GM21515 (cell line): ENCODE measurements at regions not wholly inside any gene's neighbourhood (a gene's known extent, or its start where the extent isn't known, plus 50 kb on each side); places are given as distances from the start of the nearest gene placed in this dataset.
"Not testable (repeated sequence)": the region's sequence is repeated elsewhere in the genome, so short reads cannot be mapped to it uniquely, and the experiment has no call there.

Experiments
- ATAC-seq: cut with Tn5 transposase; IDR thresholded peaks from one replicate; pipeline ENCODE4 v1.9.1; 2021; ENCODE audit not compliant: unreplicated experiment

DNA sequence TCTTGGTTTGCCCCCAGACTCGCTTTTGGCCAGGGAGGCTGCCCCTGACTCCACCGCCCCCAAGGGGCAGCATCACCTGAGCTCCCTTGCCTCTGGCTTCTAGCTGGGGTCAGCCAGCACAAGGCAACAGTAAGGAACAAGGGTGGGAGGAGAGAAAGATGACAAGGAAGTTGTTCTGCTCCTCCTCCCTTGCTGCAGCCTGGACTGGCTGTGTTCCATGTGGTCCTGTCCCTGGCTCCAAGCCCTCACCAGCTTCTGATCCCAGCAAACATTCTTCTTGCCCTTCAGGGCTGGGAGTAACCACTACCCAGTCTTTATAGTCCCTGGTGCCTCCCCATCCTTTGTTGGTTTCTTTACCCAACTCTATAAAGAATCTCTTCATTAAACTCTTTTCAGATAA is 100.3 kb upstream of the SPIN1 start:
- ATAC-seq, result no peak

DNA sequence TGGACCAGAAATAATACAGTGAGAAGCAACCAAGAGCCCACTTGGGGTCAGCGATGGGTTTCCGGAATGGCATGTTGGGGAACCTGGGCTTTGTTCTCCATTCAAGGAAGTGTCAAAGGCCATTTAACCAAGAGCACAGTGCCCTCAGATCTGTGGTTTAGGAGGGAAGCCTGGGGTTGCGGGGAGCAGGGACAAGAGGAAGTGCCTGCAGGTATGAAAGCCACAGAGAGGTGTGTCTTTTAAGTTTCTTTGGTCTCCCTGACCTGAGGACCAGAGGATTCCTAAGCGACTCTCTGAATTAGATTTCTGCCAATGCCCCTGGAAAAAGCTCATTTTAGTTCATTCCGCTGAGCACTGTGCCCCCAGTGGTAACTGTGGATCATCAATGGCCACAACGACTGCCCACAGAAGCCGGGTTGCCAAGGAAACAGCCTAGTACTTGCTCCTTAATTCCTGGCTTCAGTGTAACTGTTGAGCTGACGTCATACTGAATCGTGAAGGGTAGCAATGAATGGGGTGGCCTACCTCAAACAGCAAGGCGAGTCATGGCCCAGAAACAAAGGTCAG is 107.3 kb upstream of the SPIN1 start:
- no peak for ATAC-seq

DNA sequence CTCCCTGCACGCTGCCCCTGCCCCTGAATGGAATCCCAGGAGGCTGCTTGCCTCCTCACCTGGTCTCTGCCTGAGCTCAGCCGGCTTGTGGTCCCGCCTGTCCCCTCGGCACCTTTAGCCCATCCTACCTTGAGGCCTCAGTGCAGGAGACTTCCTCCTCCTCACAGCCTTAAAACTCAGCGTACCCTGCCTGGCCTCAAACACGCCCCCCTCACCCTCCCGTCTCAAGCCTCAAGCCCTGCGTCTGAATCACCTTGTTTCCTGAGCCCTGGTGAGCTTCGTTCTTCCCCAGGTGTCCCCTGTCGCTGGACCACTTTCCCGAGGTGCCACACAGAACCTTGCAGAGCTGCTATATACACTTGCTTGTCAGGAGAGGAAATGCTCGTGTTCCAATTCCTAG is 110.2 kb upstream of the SPIN1 start:
- no peak for ATAC-seq

DNA sequence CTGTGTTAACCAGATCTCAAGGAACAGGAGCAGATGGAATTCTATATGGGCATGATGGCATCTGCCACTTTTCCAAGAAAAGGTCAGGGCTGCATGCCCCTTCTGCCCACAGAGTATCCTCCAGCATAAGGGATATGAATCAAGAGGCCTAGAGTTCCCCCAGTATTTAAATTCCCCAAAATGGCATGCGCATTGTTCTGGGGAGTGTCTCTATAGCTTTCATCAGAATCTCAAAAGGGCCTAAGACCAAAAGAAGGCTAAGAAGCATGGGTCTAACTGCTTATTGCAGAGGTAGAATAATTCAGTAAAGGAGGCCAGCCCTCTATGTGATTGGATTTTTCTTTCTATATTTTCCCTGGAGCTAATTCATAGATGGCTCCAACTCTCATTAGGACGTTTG is 114.2 kb upstream of the SPIN1 start:
- no peak for ATAC-seq

DNA sequence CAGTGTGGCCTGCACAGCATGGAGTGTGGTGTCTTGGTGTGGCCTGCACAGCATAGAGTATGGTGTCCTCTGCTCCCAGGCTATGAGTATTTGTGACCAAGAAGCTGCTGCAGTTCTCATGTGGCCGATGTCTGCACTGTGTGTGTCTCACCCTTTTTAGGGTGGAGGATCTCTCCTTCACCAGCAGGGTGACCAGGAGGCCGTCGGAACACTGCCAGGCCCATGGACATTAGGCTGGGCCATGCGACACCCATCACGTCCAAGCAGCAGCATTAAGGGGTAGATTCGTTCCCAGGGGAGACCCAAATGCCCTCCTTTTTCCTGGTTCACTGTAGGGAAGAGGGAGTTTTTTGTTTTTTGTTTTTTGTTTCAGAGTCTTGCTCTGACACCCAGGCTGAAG is 115.3 kb upstream of the SPIN1 start:
- ATAC-seq, result no peak

DNA sequence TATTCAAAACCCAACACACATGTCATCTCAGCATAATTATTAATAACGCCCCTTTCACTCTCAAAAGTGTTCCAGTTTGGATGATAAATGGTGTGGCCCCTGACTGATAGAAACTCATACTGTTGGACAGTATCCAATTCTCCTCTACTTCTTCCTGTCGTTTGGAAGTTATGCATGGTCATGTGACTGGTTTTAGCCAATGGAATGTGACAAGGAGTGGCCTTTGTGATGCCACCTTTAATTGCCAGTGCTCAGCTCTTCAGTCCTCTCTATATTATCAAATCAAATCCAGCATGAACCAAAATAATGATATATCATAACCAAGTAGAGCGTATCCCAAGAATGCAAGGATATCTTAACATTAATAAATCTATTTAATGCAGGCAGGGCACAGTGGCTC is 117.8 kb upstream of the SPIN1 start:
- no peak for ATAC-seq

DNA sequence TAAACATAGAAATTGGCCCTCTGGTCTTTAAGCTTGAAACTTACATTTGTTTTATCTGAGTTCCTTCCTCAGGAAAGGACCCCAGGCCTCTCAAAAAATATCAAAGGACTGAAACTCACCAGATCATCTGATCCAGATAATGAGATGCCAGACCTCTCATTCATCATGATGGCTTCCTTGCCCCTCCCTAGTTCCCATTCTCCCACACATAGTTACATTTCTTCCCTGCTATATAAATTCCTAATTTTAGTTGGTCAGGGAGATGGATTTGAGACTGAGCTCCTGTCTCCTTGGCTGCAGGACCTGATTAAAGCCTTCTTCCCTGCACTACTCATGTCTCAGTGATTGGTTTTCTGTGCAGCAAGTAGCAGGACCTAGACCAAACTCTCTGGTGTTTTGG is 119.4 kb upstream of the SPIN1 start:
- ATAC-seq, result no peak

DNA sequence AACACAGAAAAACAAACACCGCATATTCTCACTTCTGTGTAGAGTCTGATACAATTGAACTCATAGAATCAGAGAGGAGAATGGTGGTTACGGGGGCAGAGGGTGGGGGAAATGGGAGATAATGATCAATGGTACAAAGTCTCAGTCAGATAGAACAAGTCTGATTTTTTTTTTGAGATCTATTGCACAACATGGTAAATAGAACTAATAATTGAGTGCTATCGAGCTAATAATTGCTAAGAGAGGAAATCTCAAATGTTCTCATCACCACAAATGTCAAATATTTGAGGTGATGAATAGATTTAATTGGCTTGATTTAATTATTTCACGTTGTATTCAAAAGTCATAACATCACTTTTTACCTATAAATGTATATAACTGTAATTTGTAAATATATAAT is 121.0 kb upstream of the SPIN1 start:
- no peak for ATAC-seq

DNA sequence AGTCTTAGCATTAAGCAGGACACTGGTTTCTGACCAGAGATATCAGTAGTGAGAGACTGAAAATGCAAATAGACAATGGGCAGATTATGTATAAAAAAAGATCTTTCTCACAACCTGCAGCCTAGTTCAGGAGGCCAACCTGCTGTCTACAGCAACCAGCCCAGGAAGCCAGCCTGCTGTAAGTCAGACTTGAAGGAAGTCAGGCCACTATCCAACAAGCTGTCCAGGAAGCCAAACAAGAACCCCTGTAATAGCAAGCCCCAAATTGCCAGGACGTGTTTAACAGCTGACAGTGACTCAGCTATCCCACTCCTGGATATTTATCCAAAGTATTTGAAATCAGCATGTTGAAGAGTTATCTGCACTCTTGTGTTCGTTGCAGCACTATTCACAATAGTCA is 121.8 kb upstream of the SPIN1 start:
- ATAC-seq, result no peak

DNA sequence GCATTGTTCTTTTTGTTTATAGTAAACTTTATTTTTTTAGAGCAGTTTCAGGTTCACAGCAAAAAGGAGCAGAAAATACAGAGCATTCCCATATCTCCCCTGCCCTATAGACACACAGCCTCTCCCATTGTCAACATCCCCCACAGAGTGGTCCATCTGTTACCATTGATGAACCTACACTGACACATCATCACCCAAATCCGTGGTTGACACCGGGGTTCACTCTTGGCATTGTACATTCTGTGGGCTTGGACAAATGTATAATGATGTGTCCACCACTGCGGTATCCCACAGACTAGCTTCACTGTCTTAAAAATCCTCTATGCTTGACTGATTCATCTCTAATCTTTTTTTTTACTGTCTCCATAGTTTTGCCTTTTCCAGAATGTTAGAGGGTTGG is 120.7 kb upstream of the SPATA31C2 start:
- no peak for ATAC-seq

DNA sequence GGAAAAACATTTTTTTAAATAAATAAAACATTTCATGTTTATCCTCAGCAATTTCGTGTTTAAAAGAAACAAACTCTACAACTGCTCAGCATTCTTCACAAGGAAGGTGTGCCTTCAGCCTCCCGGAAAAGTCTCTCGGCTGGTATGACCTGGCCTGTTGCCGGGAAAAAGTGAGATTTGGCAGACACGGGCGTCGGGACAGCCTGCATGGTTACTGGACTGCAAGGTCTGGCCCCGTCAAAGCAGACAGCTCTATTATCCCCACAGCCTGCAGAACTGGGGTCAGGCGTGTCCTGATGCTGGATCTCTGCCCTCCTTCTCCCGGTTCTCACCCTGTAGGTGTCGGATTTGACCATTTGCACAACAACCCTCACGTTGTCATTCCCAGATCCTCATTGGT is 120.3 kb upstream of the SPATA31C2 start:
- no peak for ATAC-seq

DNA sequence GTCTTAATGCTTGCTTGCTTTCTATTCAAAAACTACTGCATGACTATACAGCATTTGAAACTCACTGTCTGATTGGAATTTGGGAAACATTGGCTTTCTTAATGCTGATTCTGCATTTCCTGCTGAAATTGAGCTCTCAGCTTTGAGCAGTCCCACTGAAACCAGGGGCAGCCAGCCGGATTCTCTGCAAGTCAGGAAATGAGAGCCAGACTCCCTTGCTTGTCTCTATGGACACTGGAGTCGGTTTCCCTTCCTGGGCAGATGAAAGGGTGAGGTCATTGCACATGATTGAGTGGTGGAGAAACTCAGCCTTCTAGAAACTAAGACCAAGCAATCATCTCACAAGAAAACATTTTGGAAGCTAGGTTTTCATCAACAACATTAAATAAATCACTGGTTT is 119.7 kb upstream of the SPATA31C2 start:
- ATAC-seq, result no peak

DNA sequence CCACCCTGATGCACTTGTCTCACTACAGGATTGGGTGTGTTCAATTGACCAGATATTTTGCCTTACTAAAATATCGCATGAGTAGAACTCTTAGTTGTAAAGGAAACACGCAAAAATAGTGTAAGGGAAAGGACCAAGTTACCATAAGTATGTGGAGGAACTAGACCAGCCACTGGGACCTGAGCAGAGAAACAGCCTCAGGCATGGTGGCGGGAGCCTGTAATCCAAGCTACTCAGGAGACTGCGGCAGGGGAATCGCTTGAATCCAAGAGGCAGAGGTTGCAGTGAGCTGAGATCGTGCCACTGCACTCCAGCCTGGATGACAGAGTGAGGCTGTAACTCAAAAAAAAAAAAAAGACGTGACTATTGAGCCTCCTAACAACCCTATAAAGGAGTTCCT is 117.9 kb upstream of the SPATA31C2 start:
- ATAC-seq, result no peak

DNA sequence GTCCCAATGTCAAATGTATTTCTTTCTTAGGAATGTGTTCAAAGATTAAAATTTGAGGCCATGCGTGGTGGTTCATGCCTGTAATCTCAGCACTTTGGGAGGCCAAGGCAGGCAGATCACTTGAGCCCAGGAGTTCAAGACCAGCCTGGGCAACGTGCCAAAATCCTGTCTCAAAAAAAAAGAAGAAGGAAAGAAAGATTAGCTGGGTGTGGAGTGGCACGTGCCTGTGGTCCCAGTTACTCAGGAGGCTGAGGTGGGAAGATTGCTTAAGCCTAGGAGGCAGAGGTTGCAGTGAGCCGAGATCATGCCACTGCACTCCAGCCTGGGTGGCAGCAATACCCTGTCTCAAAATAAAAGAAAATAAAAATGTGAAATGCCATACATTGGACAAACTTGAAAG is 117.5 kb upstream of the SPATA31C2 start:
- not testable (repeated sequence) for ATAC-seq

DNA sequence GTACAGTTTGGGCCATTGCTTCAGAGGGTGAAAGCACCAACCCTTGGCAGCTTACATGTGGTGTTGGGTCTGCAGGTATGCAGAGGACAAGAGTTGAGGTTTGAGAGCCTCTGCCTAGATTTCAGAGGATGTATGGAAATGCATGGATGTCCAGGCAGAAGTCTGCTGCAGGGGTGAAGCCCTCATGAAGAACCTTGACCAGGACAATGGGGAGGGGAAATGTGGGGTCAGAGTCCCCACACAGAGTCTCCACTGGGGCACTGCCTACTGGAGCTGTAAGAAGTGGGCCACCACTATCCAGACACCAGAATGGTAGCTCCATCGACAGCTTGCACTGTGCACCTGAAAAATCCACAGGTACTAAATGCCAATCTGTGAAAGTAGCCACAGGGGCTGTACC is 113.6 kb upstream of the SPATA31C2 start:
- no peak for ATAC-seq

DNA sequence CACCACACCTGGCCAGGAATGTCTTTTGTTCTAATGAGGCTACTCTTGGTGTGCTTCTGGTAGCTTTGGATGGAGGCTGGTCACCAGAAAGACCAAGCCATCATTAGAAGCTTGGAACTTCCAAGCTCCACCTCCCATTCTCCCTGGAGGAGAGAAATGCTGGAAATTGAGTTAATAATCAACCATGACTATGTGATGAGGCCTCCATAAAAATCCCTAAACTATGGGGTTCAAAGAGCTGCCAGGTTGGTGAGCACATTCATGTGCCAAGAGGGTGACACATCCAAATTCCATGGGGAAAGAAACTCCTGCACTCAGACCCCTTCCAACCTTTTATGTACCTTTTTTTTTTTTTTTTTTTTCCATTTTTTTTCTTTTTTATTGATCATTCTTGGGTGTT is 105.5 kb upstream of the SPATA31C2 start:
- ATAC-seq, result no peak

DNA sequence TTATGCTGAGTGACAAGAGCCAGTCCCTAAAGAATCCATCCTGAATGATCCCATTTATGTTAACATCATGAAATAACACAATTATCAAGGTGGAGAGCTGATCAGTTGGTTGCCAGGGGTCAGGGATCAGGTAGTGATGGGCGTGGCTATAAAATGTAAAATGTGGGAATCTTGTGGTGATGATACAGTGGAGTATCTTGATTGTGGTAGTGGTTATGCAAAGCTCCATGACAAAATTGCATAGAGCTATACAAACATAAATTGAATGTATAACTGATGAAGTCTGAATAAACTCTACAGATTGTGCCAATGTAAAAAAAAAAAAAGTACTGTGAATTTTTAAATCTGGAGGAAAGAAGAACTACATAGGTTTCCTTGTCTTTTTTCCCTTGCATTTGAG is 104.6 kb upstream of the SPATA31C2 start:
- no peak for ATAC-seq

DNA sequence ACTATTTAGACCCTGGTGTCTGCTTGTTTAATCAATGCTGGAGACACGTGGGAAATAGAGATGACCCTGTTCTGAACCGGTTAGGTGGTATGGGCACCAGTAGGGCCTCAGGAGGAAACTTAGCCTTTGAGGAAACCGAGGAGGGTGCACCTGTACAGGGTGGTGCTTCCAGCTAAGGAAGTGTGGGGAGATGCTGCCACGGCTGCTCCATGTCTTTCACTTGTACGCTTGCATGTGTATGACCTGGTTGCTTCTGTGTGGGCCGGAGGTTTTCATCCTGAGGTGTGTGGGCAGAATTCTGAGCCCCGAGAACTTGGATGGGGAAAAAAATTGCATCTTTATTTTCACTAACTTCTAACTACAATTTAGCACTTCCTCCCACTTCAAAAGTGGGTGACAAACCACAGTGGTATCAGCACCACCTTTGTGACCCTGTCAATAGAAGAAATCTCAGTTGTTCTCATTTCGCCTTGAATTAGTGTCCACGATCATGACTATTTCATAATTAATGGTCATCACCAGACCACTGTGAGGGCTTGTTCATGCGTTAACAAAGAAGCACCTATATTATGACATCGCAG is 99.8 kb upstream of the SPATA31C2 start:
- ATAC-seq, result no peak

DNA sequence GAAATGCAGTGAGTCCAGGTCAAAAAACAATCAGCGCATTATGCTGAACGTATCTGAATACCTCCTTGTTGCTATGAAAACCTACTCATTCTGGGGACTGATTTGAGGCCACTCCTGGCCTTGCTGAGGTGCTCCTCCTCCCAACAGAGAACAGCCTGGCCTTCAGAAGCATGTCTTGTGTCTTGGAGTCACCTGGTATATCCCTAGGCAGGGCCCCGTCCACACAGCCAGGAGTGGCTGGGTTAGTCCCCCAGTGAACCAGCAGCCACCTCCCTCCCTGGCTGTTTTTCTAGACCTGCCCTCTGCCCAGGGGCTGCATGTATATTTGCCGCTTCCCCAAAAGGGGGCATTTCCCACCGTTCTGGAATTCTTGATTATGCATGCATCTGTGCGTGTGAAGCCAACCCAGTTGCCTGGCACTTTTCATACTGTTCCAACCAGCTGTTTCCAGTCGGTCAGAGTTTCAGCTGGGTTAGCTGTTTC is 99.2 kb upstream of the SPATA31C2 start:
- no peak for ATAC-seq

DNA sequence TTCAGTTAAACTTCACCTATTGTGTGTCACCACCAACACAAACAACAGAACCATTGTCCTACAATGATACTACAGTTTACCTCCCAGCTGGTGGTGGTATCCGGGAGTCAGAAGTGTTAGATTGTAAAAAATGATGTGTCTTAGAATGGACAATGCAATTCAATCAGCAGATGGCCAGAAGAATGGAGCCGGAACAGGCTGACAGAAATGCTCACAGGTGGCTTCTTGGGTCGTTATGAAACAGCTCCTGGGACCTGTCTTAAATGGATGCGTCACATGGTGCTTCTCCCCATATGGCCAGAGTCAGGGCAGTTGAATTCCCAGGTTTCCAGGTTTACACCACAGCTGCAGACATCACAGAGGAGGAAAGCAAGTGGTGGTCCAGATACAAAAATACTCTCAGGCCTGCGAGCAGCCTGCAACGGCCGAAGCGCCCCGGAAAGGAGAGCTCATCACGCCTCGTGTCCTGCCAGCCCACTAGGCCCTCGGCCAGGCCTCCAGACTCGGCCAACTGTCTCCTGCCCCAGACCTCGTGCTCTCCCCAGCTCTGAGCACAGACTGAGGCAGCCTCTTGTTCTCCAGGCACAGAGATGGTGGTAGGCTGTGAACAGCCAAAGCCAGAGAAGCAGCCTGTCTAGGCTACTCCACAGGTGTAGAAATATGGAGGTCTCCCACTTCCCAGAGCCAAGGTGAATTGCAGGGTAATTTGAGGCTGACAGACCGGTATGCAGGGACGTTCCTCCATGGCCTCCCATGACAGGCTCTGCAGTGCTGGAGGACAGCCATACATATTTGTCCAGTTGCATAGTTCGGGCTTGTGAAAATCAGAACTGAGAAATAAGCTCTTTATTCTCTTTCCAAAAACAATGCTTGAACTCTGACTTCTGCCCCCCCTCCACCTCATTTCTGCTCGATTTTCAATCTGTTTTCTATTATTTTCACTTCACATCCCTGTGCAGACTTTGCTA is 98.5 kb upstream of the SPATA31C2 start:
- ATAC-seq, result no peak

DNA sequence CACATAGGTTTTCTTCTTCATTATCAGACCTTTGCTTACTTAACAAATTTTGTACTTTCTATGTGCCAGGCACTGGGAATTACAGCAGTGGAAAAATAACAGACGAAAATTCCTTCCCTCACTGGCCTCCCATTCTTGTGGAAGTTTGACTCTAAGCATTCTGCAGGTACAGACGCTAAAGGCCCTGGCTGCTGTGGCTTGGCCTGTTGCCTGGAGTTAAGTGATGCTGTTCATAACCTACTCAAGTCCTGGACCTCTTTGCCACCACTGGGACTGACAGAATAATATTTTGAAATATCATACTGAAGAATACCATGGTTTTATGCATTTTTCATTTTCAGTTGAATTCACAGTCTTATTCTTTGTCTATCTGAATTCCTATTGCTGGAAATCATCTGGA is 97.3 kb upstream of the SPATA31C2 start:
- no peak for ATAC-seq

DNA sequence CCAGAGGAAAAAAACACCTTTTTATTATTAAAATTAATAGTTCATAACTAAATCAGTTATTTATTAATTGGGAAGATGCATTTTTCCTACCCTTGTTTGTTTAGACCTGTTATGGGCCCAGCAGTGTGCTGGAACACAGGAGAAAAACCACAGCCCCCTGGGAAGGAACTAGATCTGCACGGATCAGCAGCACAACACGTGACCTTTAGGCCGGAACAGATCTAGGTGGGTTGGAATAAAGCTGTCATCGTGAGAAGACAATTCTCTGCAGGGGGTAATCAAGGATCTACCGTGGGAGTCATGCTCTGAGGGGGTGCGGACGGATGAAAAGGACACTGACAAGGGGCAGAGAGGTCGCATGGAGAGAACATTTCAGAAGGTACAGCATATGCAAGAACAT is 95.8 kb upstream of the SPATA31C2 start:
- no peak for ATAC-seq
